ENCODE measurements at regions not wholly inside any gene's neighbourhood (a gene's known extent, or its start where the extent isn't known, plus 50 kb on each side); places are given as distances from the start of the nearest gene placed in this dataset.

DNA sequence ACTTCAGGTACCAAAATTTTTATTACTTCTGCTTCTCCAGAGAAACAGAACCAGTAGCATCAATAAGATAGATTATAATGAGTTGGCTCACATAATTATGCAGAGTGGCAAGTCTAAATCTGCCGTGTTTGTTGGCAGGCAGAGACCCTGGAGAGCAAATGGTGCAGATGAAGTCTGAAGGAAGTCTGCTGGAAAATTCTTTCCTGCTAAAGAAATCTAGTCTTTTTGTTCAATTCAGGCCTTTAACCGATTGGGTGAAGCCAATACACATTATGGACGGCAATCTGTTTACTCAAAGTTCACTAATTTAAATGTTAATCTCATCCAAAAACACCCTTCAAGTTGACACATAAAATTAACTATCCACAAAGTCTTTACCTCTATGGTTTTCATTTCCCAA is 156.0 kb downstream of the TBX22 start:
- peaks cover 2% of the 10 kb centered on the region for H3K9me3 ChIP-seq (ENCODE audit: control insufficient read depth, low read length)
- no peaks in the 10 kb centered on the region for H3K36me3 ChIP-seq (ENCODE audit: control insufficient read depth in 1 of 2, insufficient read depth in 2 of 2, low read depth in 1 of 2, low read length in 2 of 2)
- no peak overlapping the region for H3K23ac ChIP-seq (ENCODE audit: low read length in 2 of 2)
- no peak overlapping the region for H2AFZ ChIP-seq (ENCODE audit: low read depth, low read length)
- no peak overlapping the region for H3K14ac ChIP-seq (ENCODE audit: low read length in 2 of 2)
- H3K9ac ChIP-seq (ENCODE audit: low read length), result no peak overlapping the region
- H3K18ac ChIP-seq (ENCODE audit: low read depth in 1 of 2, low read length in 2 of 2), result no peak overlapping the region
- no peak overlapping the region for H2BK120ac ChIP-seq (ENCODE audit: low read depth, low read length)
- H3K27ac ChIP-seq (ENCODE audit: low read length, poor library complexity, severe bottlenecking), result no peak overlapping the region
- H3K4me3 ChIP-seq (ENCODE audit: insufficient read depth in 1 of 2, low read depth in 1 of 2, low read length in 2 of 2), result no peak overlapping the region
- no peaks in the 10 kb centered on the region for H3K4me1 ChIP-seq (ENCODE audit: control insufficient read depth, insufficient read depth, low read depth, low read length)
- no peak overlapping the region for H4K91ac ChIP-seq (ENCODE audit: low read length)
- WGBS, result 76% methylated on average over 3 of the region's 3 CpGs
- no peak overlapping the region for H3K4me2 ChIP-seq (ENCODE audit: low read length, poor library complexity, severe bottlenecking)
- H2AK5ac ChIP-seq (ENCODE audit: low read length, severe bottlenecking), result no peak overlapping the region
- no peaks in the 10 kb centered on the region for H3K79me1 ChIP-seq (replicated peaks; ENCODE audit: low read length, poor library complexity, severe bottlenecking)
- H4K8ac ChIP-seq (ENCODE audit: low read length), result no peak overlapping the region
- no peak overlapping the region for H2BK12ac ChIP-seq (ENCODE audit: low read length in 2 of 2)
- DNase-seq, result no peak
- no peak overlapping the region for H3K4ac ChIP-seq (ENCODE audit: low read depth in 1 of 2, low read length in 2 of 2)
- H3K27me3 ChIP-seq (ENCODE audit: control insufficient read depth in 1 of 2, insufficient read depth in 1 of 2, low read length in 2 of 2), result no peaks in the 10 kb centered on the region
- H2BK15ac ChIP-seq (ENCODE audit: low read depth, poor library complexity, severe bottlenecking), result no peak overlapping the region
- no peak overlapping the region for H2BK5ac ChIP-seq (ENCODE audit: low read depth, low read length, poor library complexity, severe bottlenecking)

DNA sequence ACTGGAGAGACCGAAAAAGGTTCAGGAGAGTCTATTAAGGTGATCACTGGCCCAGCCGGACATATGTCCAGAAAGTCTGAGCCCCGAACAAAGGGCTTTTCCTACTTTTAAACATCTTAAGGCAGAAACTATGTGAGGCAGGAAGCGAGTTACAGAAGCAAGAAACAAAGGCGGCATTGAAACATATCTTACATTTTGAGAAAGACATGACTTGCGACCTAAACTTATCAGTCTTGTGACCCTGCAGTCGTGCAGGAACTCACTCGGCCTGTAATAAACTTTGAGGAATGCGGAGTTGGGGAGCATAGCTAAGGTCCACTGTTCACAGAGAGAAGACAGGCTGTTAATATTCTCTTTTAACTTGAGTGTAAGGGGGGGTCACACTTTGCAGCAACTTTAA is 158.7 kb downstream of the TBX22 start:
- 54% methylated on average over 8 of the region's 9 CpGs for WGBS

DNA sequence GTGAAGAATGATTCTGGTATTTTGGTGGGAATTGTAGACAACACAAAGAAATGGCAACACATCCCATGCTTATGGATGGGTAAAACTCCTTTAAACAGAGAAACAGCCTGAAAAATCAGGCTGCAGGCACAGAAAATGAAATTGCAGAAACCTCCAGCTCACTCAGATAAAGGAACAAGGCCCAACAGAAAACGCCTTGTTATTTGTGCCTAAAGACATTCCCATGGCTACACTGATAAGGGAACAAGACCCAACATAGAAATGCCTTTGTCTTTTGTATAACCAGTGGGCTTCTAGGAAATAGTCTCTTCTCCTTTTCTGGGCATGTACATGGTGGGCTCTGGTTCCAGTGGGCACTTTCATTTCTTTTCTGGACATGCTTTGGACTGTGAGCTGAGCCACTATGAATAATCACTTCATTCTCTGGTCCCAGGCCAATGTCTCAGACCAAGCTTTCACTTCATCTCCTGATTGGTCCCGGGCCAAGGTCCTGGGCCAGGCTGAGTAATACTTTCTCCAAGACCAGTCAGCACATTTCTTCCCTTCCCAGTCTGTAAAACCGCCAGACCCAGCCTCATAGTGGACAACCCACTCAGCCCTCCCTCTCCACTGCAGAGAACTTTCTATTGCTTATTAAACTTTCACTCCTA is 160.5 kb downstream of the TBX22 start:
- Histone ChIP-seq H3K14ac (ENCODE audit: low read length in 2 of 2) (no peak overlapping the region), H2BK120ac (ENCODE audit: low read depth, low read length) (no peak overlapping the region), H3K4me2 (ENCODE audit: low read length, poor library complexity, severe bottlenecking) (no peak overlapping the region), H3K4ac (ENCODE audit: low read depth in 1 of 2, low read length in 2 of 2) (no peak overlapping the region), H3K4me1 (ENCODE audit: control insufficient read depth, insufficient read depth, low read depth, low read length) (no peaks in the 10 kb centered on the region), H3K18ac (ENCODE audit: low read depth in 1 of 2, low read length in 2 of 2) (no peak overlapping the region), H4K91ac (ENCODE audit: low read length) (no peak overlapping the region), H3K27me3 (ENCODE audit: control insufficient read depth in 1 of 2, insufficient read depth in 1 of 2, low read length in 2 of 2) (no peaks in the 10 kb centered on the region), H3K27ac (ENCODE audit: low read length, poor library complexity, severe bottlenecking) (no peak overlapping the region), H2AFZ (ENCODE audit: low read depth, low read length) (no peak overlapping the region), H2BK15ac (ENCODE audit: low read depth, poor library complexity, severe bottlenecking) (no peak overlapping the region), H2BK12ac (ENCODE audit: low read length in 2 of 2) (no peak overlapping the region), H3K9ac (ENCODE audit: low read length) (peak overlapping the region; percentile 66), H3K36me3 (ENCODE audit: control insufficient read depth in 1 of 2, insufficient read depth in 2 of 2, low read depth in 1 of 2, low read length in 2 of 2) (no peaks in the 10 kb centered on the region), H3K9me3 (ENCODE audit: control insufficient read depth, low read length) (no peaks in the 10 kb centered on the region), H3K23ac (ENCODE audit: low read length in 2 of 2) (no peak overlapping the region), H2AK5ac (ENCODE audit: low read length, severe bottlenecking) (no peak overlapping the region), H4K8ac (ENCODE audit: low read length) (no peak overlapping the region), H3K79me1 (replicated peaks; ENCODE audit: low read length, poor library complexity, severe bottlenecking) (no peaks in the 10 kb centered on the region), H3K4me3 (ENCODE audit: insufficient read depth in 1 of 2, low read depth in 1 of 2, low read length in 2 of 2) (no peak overlapping the region), H2BK5ac (ENCODE audit: low read depth, low read length, poor library complexity, severe bottlenecking) (no peak overlapping the region)
- WGBS, result 33% methylated on average over 2 of the region's 3 CpGs
- no peak for DNase-seq

More for the DNA sequence above, 158.7 kb downstream of the TBX22 start:
- no peak overlapping the region for H3K4me3 ChIP-seq (ENCODE audit: insufficient read depth in 1 of 2, low read depth in 1 of 2, low read length in 2 of 2)
- H3K27ac ChIP-seq (ENCODE audit: low read length, poor library complexity, severe bottlenecking), result no peak overlapping the region
- H4K91ac ChIP-seq (ENCODE audit: low read length), result no peak overlapping the region
- no peak overlapping the region for H2BK120ac ChIP-seq (ENCODE audit: low read depth, low read length)
- H3K4ac ChIP-seq (ENCODE audit: low read depth in 1 of 2, low read length in 2 of 2), result no peak overlapping the region
- H2AK5ac ChIP-seq (ENCODE audit: low read length, severe bottlenecking), result no peak overlapping the region
- no peak overlapping the region for H2BK5ac ChIP-seq (ENCODE audit: low read depth, low read length, poor library complexity, severe bottlenecking)
- H3K9ac ChIP-seq (ENCODE audit: low read length), result no peak overlapping the region
- no peak overlapping the region for H4K8ac ChIP-seq (ENCODE audit: low read length)
- no peak overlapping the region for H3K14ac ChIP-seq (ENCODE audit: low read length in 2 of 2)
- H3K79me1 ChIP-seq (replicated peaks; ENCODE audit: low read length, poor library complexity, severe bottlenecking), result no peaks in the 10 kb centered on the region
- no peak overlapping the region for H2BK12ac ChIP-seq (ENCODE audit: low read length in 2 of 2)
- DNase-seq, result no peak
- H3K9me3 ChIP-seq (ENCODE audit: control insufficient read depth, low read length), result no peaks in the 10 kb centered on the region
- no peak overlapping the region for H2BK15ac ChIP-seq (ENCODE audit: low read depth, poor library complexity, severe bottlenecking)
- no peak overlapping the region for H3K4me2 ChIP-seq (ENCODE audit: low read length, poor library complexity, severe bottlenecking)
- H3K4me1 ChIP-seq (ENCODE audit: control insufficient read depth, insufficient read depth, low read depth, low read length), result no peaks in the 10 kb centered on the region
- no peaks in the 10 kb centered on the region for H3K27me3 ChIP-seq (ENCODE audit: control insufficient read depth in 1 of 2, insufficient read depth in 1 of 2, low read length in 2 of 2)
- H3K36me3 ChIP-seq (ENCODE audit: control insufficient read depth in 1 of 2, insufficient read depth in 2 of 2, low read depth in 1 of 2, low read length in 2 of 2), result no peaks in the 10 kb centered on the region
- H2AFZ ChIP-seq (ENCODE audit: low read depth, low read length), result no peak overlapping the region
- no peak overlapping the region for H3K18ac ChIP-seq (ENCODE audit: low read depth in 1 of 2, low read length in 2 of 2)
- no peak overlapping the region for H3K23ac ChIP-seq (ENCODE audit: low read length in 2 of 2)

DNA sequence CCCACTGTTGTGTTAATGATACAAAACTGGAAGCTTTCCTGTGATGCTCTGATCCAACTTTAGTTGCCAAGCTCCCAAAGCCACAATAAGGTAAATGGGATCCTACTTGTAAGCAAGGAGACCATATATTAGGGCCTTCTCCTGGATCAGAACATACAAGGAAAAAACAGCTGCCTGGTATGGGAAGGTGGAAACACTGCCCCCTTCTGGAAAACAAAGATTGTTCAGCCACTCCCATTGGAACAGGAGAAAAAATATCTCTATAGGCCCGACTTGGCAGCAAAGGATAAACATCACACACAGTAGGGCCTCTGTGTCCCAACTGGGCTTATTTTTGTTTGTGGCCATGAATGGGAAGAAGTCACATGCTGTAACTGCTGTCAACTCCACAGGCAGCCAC is 166.5 kb downstream of the TBX22 start:
- H2AK5ac ChIP-seq (ENCODE audit: low read length, severe bottlenecking), result no peak overlapping the region
- H3K4me2 ChIP-seq (ENCODE audit: low read length, poor library complexity, severe bottlenecking), result no peak overlapping the region
- no peak overlapping the region for H3K4me3 ChIP-seq (ENCODE audit: insufficient read depth in 1 of 2, low read depth in 1 of 2, low read length in 2 of 2)
- H3K23ac ChIP-seq (ENCODE audit: low read length in 2 of 2), result no peak overlapping the region
- no peak overlapping the region for H2BK12ac ChIP-seq (ENCODE audit: low read length in 2 of 2)
- no peak overlapping the region for H4K8ac ChIP-seq (ENCODE audit: low read length)
- no peaks in the 10 kb centered on the region for H3K79me1 ChIP-seq (replicated peaks; ENCODE audit: low read length, poor library complexity, severe bottlenecking)
- no peak overlapping the region for H4K91ac ChIP-seq (ENCODE audit: low read length)
- no peak overlapping the region for H2BK5ac ChIP-seq (ENCODE audit: low read depth, low read length, poor library complexity, severe bottlenecking)
- H3K4me1 ChIP-seq (ENCODE audit: control insufficient read depth, insufficient read depth, low read depth, low read length), result no peaks in the 10 kb centered on the region
- no peak overlapping the region for H3K4ac ChIP-seq (ENCODE audit: low read depth in 1 of 2, low read length in 2 of 2)
- DNase-seq, result no peak
- no peak overlapping the region for H3K14ac ChIP-seq (ENCODE audit: low read length in 2 of 2)
- no peak overlapping the region for H2BK15ac ChIP-seq (ENCODE audit: low read depth, poor library complexity, severe bottlenecking)
- H3K36me3 ChIP-seq (ENCODE audit: control insufficient read depth in 1 of 2, insufficient read depth in 2 of 2, low read depth in 1 of 2, low read length in 2 of 2), result no peaks in the 10 kb centered on the region
- no peak overlapping the region for H2AFZ ChIP-seq (ENCODE audit: low read depth, low read length)
- H3K27ac ChIP-seq (ENCODE audit: low read length, poor library complexity, severe bottlenecking), result no peak overlapping the region
- no CpG with 5 or more reads among the region's 1 CpG for WGBS
- no peak overlapping the region for H2BK120ac ChIP-seq (ENCODE audit: low read depth, low read length)
- H3K9ac ChIP-seq (ENCODE audit: low read length), result no peak overlapping the region
- no peak overlapping the region for H3K18ac ChIP-seq (ENCODE audit: low read depth in 1 of 2, low read length in 2 of 2)
- no peaks in the 10 kb centered on the region for H3K9me3 ChIP-seq (ENCODE audit: control insufficient read depth, low read length)
- H3K27me3 ChIP-seq (ENCODE audit: control insufficient read depth in 1 of 2, insufficient read depth in 1 of 2, low read length in 2 of 2), result no peaks in the 10 kb centered on the region
